Sigmoid colon (tissue), 3 donors: ENCODE measurements at regions not wholly inside any gene's neighbourhood (a gene's known extent, or its start where the extent isn't known, plus 50 kb on each side); places are given as distances from the start of the nearest gene placed in this dataset.

ENCODE experiments used
- CTCF ChIP-seq, 4 experiments: fragments of 450-650 bp in 3 of 4; fragments of 200-600 bp in 1 of 4; IDR thresholded peaks; one replicate each; pipeline ENCODE4 v1.5.1; 2016 to 2019; ENCODE audit warnings: antibody characterized with exemption in 4 of 4, mild to moderate bottlenecking in 3 of 4, moderate library complexity in 2 of 4
- POLR2A ChIP-seq, 2 donors: fragments of 450-650 bp; IDR thresholded peaks; one replicate each; pipeline ENCODE4 v1.6.1; 2016; ENCODE audit warnings: antibody characterized with exemption in 2 of 2, mild to moderate bottlenecking in 2 of 2, moderate library complexity in 2 of 2

- TF ChIP-seq CTCF (IDR thresholded peaks at IDR 0.05) (no peak), POLR2A (IDR thresholded peaks at IDR 0.05) (no peak)
Measured at GRCh38 chr16:54412037-54412436, 125.5 kb upstream of the IRX3 start.
